GM12865 (cell line): ENCODE measurements at regions not wholly inside any gene's neighbourhood (a gene's known extent, or its start where the extent isn't known, plus 50 kb on each side); places are given as distances from the start of the nearest gene placed in this dataset.

ENCODE experiments used
- DNase-seq: peaks from one replicate; pipeline ENCODE4 v3.0.0; 2010; ENCODE audit warnings: low read depth
- H3K4me3 ChIP-seq: 2 replicates; pipeline ENCODE4 v1.5.1; 2011; ENCODE audit warnings: mild to moderate bottlenecking, low read depth, low read length, control low read depth
- TF ChIP-seq, protein P1 (sequence below): IDR thresholded peaks from 2 replicates; pipeline ENCODE4 v1.5.1; 2011; ENCODE audit warnings: low read length, control low read depth, low read depth, inconsistent platforms; ENCODE audit not compliant: insufficient read depth; ENCODE audit errors: missing control alignments

GRCh38 chrX:40503094-40503493 is 77.7 kb upstream of the ATP6AP2 start:
- TF ChIP-seq, protein P1, sequence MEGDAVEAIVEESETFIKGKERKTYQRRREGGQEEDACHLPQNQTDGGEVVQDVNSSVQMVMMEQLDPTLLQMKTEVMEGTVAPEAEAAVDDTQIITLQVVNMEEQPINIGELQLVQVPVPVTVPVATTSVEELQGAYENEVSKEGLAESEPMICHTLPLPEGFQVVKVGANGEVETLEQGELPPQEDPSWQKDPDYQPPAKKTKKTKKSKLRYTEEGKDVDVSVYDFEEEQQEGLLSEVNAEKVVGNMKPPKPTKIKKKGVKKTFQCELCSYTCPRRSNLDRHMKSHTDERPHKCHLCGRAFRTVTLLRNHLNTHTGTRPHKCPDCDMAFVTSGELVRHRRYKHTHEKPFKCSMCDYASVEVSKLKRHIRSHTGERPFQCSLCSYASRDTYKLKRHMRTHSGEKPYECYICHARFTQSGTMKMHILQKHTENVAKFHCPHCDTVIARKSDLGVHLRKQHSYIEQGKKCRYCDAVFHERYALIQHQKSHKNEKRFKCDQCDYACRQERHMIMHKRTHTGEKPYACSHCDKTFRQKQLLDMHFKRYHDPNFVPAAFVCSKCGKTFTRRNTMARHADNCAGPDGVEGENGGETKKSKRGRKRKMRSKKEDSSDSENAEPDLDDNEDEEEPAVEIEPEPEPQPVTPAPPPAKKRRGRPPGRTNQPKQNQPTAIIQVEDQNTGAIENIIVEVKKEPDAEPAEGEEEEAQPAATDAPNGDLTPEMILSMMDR: no peak
- DNase-seq: no peak
- no peak overlapping the region for H3K4me3 ChIP-seq

- TF ChIP-seq, protein P1: no peak
These were observed 78.1 kb upstream of the ATP6AP2 start for GRCh38 chrX:40502688-40503087.

DNA sequence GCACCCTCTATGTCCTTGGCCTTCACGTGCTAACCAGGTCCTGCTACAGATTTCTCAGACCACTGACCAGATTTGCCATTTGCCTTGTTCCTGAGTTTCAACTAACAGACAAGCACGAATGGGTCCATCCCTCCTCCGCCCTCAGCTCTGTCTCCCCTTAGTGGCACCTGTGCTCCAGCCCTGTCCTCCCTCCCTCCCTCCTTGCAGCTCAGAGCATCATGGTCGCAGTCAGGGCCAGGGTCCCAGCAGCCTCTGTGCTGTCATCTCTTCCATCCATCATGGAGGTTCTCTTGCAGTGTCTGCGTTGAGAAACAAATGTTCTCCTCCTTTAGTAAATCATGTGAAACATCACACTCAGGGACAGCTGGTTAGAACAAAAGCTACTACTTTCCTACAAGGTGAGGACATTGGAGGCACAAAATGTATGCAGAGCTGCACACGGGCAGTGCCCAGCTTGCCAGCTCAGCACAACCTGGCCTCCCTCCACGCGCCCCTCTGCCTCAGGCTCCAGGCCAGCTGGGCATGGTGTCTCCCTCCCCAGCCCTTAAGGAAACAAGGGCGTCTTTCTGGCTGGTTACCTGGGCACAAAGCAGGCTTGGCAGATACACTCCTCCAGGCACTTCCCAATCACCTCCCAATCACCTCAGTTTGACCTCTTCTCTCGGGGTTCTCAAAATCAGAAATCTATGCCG is 79.5 kb upstream of the ATP6AP2 start:
- no peak for DNase-seq
- H3K4me3 ChIP-seq: no peak overlapping the region
- TF ChIP-seq, protein P1: no peak

More at GRCh38 chrX:40502688-40503087, 78.1 kb upstream of the ATP6AP2 start:
- DNase-seq: no peak
- no peak overlapping the region for H3K4me3 ChIP-seq

DNA sequence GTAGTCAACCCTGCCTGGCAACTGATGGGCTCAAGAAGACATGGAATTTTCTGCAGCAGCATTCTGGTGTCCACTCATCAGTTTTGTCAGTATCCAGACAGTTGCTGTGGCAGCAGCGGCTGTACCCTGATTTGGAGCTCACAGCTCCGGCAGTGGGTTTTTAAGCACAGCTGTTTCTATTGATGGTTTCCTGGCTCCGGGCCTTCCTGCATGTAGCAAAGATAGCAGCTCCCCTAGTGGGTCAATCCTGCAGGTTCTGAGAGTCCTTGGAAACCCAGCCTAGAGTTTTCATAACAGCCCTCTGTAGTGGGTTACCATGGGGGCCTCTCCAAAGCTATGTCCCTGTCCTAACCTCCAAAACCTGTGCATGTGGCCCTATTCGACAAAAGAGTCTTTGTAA is 84.0 kb upstream of the ATP6AP2 start:
- peak; percentile 25 for DNase-seq
- H3K4me3 ChIP-seq: no peak overlapping the region
- TF ChIP-seq, protein P1: no peak

GRCh38 chrX:40495659-40496058 is 85.1 kb upstream of the ATP6AP2 start:
- TF ChIP-seq, protein P1: no peak
- DNase-seq: no peak
- no peak overlapping the region for H3K4me3 ChIP-seq

- DNase-seq: no peak
- TF ChIP-seq, protein P1: no peak
- no peak overlapping the region for H3K4me3 ChIP-seq
These were observed 86.8 kb upstream of the ATP6AP2 start for GRCh38 chrX:40494005-40494404.

- DNase-seq: no peak
- no peak overlapping the region for H3K4me3 ChIP-seq
- TF ChIP-seq, protein P1: no peak
These were observed 92.5 kb upstream of the ATP6AP2 start for GRCh38 chrX:40488296-40488695.
